GM18873 (cell line): ENCODE measurements at regions not wholly inside any gene's neighbourhood (a gene's known extent, or its start where the extent isn't known, plus 50 kb on each side); places are given as distances from the start of the nearest gene placed in this dataset.

Experiments
- ATAC-seq: cut with Tn5 transposase; IDR thresholded peaks from one replicate; pipeline ENCODE4 v1.9.1; 2021; ENCODE audit warnings: mild to moderate bottlenecking, moderate library complexity, moderate number of reproducible peaks; ENCODE audit not compliant: unreplicated experiment, low FRiP score

DNA sequence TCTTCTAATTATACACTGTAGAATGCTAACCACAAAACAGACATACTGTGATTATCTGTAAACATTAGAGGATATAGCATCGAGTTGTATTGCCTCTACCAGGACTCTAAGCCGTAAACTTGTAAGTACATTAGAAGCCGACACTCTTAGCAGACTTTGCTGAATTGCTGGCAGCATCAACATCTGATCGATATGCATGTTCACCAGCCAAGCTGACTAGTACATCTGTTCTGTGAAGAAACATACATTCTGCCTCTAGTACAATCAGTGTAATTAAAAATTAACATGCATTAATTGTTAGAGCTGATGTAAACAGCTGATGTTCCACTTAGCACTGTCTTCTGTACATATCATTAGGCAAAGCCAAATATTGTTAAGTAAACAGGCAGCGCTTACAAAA lies 502.2 kb downstream of the NR4A2 start:
- no peak for ATAC-seq

GRCh38 chr2:155825876-155826275 lies 506.6 kb downstream of the NR4A2 start:
- ATAC-seq, result no peak

DNA sequence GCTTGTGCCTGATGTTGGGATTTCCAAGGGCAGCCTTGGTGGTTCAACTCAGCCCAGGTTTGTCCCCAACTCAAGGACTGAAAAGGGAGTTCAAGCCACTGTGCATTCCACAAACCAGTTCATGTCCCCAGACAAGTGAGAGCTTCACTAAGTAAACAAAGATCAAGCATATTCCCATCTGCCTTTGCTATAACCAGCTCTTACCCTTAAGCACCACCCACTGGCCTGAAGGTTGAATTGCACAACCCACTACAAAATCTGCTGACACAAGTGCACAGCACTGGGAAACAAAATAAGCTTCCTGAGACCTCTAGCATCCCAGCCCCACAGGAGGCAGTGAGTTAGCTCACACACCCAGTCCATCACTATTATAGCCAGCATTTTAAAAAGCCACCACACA lies 516.7 kb downstream of the NR4A2 start:
- peak; percentile 76 for ATAC-seq

GRCh38 chr2:155815275-155815674 lies 517.2 kb downstream of the NR4A2 start:
- ATAC-seq, result no peak

- ATAC-seq, result no peak
Observed at GRCh38 chr2:155810411-155810810, 522.1 kb downstream of the NR4A2 start.

DNA sequence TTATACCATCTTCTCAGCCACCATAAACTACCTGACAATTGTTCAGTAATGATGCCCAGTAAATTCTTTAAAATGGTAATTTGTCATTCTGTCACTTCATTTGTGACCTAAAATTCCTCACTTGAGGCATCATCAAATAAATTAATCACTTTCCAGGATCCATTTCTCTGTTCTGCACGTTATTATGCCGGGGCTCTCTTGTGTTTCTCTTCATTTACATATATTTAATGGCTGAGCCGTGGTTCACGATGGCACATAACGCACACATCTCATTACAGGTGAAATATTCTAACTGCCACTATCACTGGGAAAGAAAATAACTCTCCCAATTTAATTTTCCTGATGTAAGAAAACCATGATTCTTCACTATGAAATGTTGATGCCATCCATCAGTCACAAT lies 529.6 kb downstream of the NR4A2 start:
- no peak for ATAC-seq

- ATAC-seq, result no peak
Observed at GRCh38 chr2:155792666-155793065, 539.9 kb downstream of the NR4A2 start.

DNA sequence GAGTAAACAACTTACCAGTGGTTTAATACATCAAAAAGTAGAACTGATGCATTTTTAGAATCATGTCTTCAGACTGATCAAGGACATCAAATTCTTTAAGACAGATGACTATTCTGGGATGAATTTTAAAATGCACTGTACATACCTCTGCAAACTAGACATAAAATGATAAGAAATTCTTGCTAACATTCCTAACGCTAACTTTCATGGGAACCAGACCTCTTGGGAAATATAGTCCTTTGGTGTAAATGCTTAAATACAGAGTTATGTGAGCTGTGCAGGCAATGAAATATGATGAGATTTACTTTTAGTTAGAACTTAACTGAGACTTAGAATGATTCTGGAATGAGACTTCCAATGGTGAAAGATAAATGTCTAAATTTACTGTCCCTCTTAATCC lies 562.0 kb downstream of the NR4A2 start:
- no peak for ATAC-seq

DNA sequence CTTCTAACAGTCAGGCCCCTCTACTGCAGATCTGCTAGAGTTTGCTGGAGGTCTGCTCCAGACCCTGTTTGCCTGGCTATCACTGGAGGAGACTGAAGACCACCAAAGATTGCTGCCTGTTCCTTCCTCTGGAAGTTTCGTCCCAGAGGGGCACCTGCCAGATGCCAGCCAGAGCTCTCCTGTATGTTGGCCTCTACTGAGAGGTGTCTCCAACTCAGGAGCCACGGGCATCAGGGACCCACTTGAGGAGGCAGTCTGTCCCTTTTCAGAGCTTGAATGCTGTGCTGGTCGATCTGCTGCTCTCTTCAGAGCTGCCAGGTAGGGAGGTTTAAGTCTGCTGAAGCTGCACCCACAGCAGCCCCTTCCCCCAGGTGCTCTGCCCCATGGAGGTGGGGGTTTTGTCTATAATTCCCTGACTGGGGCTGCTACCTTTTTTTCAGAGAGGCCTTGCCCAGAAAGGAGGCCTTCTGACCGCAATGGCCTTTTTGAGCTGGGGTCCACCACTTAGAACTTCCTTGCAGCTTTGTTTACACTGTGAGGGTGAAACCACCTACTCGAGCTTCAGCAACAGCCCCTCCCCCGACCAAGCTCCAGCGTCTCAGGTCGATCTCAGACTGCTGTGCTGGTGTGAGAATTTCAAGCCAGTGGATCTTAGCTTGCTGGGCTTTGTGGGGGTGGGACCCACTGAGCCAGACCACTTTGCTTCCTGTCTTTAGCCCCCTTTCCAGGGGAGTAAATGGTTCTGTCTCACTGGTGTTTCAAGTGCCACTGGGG lies 566.0 kb downstream of the NR4A2 start:
- no peak for ATAC-seq

- no peak for ATAC-seq
Observed at GRCh38 chr2:155755481-155755880, 577.0 kb downstream of the NR4A2 start.

DNA sequence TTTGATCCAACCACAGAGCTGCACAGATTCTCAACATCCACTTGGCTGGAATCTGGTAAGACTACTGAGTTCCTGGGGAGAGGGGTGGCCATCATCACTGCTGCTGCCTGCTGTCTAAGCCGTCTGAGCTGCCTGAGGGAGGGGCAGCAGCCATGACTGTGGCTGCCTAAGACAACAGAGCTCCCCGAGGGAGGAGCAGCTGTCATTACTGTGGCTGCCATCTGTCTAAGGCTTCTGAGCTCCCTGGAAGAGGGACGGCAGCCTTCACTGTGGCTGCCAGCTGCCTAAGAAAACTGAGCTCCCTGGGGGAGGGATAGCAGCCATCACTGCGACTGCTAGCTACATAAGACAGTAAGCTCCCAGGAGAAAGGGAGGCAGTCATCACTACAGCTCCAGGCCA lies 584.4 kb downstream of the NR4A2 start:
- no peak for ATAC-seq

- no peak for ATAC-seq
Observed at GRCh38 chr2:155747531-155747930, 585.0 kb downstream of the NR4A2 start.

DNA sequence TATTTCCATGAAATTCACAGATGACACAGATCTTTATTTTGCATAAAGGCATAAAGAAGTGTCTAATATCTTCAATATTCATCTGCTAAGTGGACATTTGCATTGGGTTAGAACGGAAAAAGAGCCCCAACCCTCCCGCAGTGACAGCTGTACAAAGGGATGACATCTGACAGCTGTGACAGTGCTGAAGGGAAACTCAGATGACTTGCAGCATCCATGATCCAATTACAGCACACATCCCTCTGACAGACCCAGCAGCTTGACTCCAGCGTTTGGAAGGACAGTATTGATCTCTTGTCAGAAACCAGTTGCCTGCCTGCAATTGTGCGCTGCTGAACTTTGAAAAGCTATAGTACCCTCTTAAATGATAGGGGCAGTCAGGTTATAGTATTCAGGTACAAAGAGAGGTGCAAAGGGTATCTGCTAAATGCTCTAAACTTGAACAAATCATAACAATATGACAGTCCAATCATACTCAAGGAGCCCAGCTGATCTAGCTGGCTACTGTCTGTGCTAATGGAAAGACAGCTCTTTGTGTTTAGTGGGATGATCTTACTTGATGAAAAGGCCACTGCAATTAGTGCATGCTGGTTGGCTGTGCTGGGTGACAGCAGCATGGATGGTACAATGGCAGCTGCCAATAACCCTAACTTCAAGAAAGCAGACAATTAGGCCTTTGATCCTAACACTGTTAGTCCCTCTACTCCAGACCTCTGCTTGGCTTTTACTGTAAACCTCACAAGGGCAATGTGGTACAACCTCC lies 599.2 kb downstream of the NR4A2 start:
- ATAC-seq, result no peak

- ATAC-seq, result no peak
Observed at GRCh38 chr2:155730804-155731203, 601.7 kb downstream of the NR4A2 start.

DNA sequence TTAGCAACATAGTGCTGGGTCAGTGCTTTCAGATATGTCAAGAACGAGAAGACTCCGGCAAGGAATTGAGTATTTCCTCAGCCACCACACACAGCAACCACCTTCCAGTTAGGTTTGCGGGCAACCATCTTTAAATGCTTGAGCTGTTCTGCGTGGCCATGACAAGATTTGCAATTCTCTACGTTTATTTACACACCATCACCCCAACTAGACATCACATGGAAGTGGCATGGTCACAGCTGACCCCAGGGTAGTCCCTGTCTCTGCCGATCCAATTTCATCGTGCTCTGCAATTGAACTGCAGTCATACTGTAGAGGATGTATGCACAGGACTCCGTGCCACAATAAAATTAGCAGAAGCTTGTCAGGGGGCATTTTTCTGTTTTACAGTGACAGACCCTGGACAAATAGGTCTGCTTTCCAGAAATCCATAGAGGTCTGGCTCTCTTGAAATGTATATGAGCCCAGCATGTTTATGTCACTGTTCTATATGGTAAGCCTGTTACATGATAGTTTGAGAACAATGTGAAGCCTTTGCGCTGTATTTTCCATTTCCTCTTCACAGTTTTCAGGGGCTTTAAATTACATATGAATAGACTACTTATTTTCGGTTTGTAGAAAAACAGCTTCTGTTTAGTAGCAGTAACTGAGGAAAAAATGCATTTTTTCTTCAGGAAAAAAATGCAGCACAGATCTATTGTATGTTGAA lies 605.2 kb downstream of the NR4A2 start:
- ATAC-seq, result no peak

- ATAC-seq, result no peak
Observed at GRCh38 chr2:155722290-155722689, 610.2 kb downstream of the NR4A2 start.

DNA sequence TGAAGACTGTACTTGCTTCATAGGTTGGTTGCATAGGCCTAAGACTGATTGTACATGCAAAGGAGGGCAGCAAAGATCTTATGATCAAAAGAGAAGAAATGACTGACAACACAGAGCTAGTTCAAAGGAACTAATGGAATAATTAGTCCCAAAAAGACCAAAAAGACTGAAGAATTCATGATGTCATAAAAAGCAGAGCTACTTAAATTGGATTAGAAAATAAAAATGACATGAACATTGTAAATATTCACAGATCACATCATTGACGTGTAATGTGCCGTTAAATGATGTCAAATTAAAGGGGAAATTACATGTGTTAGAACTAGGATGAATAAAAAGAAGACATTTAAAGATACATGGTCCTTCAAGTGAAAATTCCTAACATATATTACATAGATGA lies 616.8 kb downstream of the NR4A2 start:
- no peak for ATAC-seq

DNA sequence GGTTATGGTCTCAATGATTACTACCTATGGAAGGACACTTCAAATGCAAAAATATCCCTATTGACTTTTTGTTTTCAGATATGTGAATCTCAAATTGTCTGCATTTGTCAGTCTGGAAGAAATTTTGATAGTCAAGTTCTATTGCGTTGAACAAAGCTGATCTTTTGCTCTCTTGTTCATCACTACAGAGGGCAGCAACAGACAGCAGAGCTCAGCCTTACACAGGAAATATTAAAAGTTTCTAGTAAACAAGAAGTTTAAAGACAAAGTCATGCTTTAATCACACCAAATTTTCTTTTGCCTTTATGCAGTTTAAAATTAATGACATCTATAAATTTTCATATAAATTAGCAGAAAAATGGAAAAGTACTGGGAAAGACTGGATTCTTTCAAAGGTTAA lies 617.5 kb downstream of the NR4A2 start:
- ATAC-seq, result no peak

- no peak for ATAC-seq
Observed at GRCh38 chr2:155708071-155708470, 624.5 kb downstream of the NR4A2 start.

- ATAC-seq, result no peak
Observed at GRCh38 chr2:155703917-155704316, 628.6 kb downstream of the NR4A2 start.

DNA sequence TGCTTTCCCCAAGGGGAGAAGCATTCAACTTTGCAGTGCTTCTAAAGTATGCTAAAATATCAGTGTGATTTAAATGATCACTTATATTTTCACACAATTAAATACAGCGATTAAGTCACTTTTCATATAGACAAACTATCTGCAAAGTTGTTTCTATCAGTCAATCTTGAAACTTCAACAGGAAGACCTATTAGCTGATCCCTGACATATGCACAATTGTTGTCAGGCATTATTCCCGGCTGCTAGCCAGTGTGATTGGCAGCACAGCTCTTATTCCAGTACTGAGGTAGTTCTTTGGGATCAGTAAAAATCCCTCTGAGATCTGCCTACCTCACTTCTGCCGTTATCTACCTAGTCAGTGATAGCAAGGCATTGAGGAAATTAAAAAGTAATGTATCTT lies 629.5 kb downstream of the NR4A2 start:
- ATAC-seq, result no peak
